GM12878 (cell line): ENCODE measurements at regions not wholly inside any gene's neighbourhood (a gene's known extent, or its start where the extent isn't known, plus 50 kb on each side); places are given as distances from the start of the nearest gene placed in this dataset.

Experiments
- ASH2L ChIP-seq: fragments of 300-600, 200-600 bp; sonication (generic); IDR thresholded peaks from 2 replicates; pipeline ENCODE4 v1.6.1; 2017; ENCODE audit warnings: low read depth, mild to moderate bottlenecking, borderline replicate concordance
- ATF7 ChIP-seq: fragments of 450-650 bp; IDR thresholded peaks from 2 replicates; pipeline ENCODE4 v1.6.1; 2016; ENCODE audit warnings: low read depth, mild to moderate bottlenecking
- CBFB ChIP-seq: IDR thresholded peaks from 2 replicates; pipeline ENCODE4 v1.6.1; 2016; ENCODE audit warnings: antibody characterized with exemption, low read depth
- ESRRA ChIP-seq: IDR thresholded peaks from 2 replicates; pipeline ENCODE4 v1.6.1; 2012; ENCODE audit warnings: mild to moderate bottlenecking, low read length, improper control_type of control experiment
- IKZF1 ChIP-seq: fragments of 450-650 bp; conservative IDR thresholded peaks from 2 replicates; pipeline ENCODE4 v1.6.1; 2017; ENCODE audit warnings: antibody characterized with exemption, mild to moderate bottlenecking
- IKZF2 ChIP-seq, 2 experiments: fragments of 450-650 bp; IDR thresholded peaks; 2 replicates each; pipeline ENCODE4 v1.6.1; 2017; ENCODE audit warnings: mild to moderate bottlenecking in 2 of 2, moderate library complexity in 2 of 2
- LARP7 ChIP-seq: fragments of 450-650 bp; IDR thresholded peaks from 2 replicates; pipeline ENCODE4 v1.6.1; 2017; ENCODE audit warnings: mild to moderate bottlenecking
- MTA3 ChIP-seq: IDR thresholded peaks from 2 replicates; pipeline ENCODE4 v1.6.1; 2012; ENCODE audit warnings: low read length, inconsistent platforms, borderline replicate concordance
- NFYA ChIP-seq: IDR thresholded peaks from 2 replicates; pipeline ENCODE4 v1.6.1; 2011; ENCODE audit warnings: low read depth, mild to moderate bottlenecking, low read length, improper control_type of control experiment, borderline replicate concordance
- PAX5 ChIP-seq: IDR thresholded peaks from 2 replicates; pipeline ENCODE4 v1.6.1; 2011; ENCODE audit warnings: low read depth, low read length, borderline replicate concordance
- PAX8 ChIP-seq: fragments of 450-650 bp; IDR thresholded peaks from 2 replicates; pipeline ENCODE4 v1.6.1; 2017; ENCODE audit warnings: mild to moderate bottlenecking, moderate library complexity
- POLR2AphosphoS2 ChIP-seq: IDR thresholded peaks from 2 replicates; pipeline ENCODE4 v1.6.1; 2011; ENCODE audit warnings: low read depth, mild to moderate bottlenecking, low read length, improper control_type of control experiment, moderate library complexity
- STAT1 ChIP-seq: fragments of 450-650 bp; conservative IDR thresholded peaks from 2 replicates; pipeline ENCODE4 v1.6.1; 2014; ENCODE audit warnings: antibody characterized with exemption, mild to moderate bottlenecking
- WRNIP1 ChIP-seq: IDR thresholded peaks from 2 replicates; pipeline ENCODE4 v1.6.1; 2011; ENCODE audit warnings: low read depth, low read length, improper control_type of control experiment, borderline replicate concordance
- YY1 ChIP-seq: IDR thresholded peaks from 2 replicates; pipeline ENCODE4 v1.6.1; 2011; ENCODE audit warnings: low read depth, mild to moderate bottlenecking, low read length
- ZNF384 ChIP-seq: IDR thresholded peaks from 2 replicates; pipeline ENCODE4 v1.6.1; 2012; ENCODE audit warnings: low read depth, mild to moderate bottlenecking, low read length, improper control_type of control experiment, borderline replicate concordance
- TF ChIP-seq, protein P1 (sequence below): IDR thresholded peaks from 2 replicates; pipeline ENCODE4 v1.6.1; 2012; ENCODE audit warnings: improper control_type of control experiment, low read depth, low read length; ENCODE audit not compliant: insufficient replicate concordance
- TF ChIP-seq, protein P2 (sequence below): fragments of 450-650 bp; IDR thresholded peaks from 2 replicates; pipeline ENCODE4 v1.6.1; 2017; ENCODE audit warnings: borderline replicate concordance
- TF ChIP-seq, protein P3 (sequence below): fragments of 450-650 bp; formaldehyde crosslinking; IDR thresholded peaks from 2 replicates; pipeline ENCODE4 v1.4.0; 2020; ENCODE audit warnings: mild to moderate bottlenecking, moderate library complexity
- TF ChIP-seq, protein P4 (sequence below): IDR thresholded peaks from 2 replicates; pipeline ENCODE4 v1.6.1; 2011; ENCODE audit warnings: borderline replicate concordance, low read depth, mild to moderate bottlenecking, moderate library complexity, low read length; ENCODE audit not compliant: insufficient read depth, poor library complexity, severe bottlenecking

DNA sequence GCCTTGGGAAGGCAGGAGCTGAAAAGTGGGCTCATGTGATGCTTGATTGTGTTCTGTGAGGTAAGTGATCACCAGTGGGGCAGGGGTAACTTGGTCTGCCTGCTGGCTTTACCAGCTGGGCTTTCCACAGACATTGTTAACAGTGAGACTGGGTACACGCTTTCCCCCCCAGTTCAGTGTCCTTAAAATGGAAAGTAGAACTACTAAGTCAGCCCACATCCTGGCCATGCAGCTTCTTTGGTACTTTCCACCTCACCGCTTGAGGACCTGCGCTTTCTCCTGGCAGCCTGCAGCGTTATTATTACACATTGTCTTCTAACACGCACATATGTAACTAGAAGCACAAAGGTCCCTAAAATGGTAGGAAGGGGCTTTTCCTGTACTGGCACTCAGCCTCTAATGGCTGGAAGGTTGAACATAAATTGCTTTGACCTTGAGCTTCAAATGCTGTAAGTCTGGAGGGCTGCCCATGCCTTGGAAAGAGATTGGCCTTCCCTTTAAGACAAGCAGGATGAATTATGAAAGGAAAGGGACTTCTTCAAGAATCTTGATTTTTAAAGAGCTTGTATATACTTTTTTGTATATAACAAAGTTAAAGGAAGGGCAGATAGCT, 216.1 kb upstream of the ROPN1 start (continued):
- TF ChIP-seq, protein P1, sequence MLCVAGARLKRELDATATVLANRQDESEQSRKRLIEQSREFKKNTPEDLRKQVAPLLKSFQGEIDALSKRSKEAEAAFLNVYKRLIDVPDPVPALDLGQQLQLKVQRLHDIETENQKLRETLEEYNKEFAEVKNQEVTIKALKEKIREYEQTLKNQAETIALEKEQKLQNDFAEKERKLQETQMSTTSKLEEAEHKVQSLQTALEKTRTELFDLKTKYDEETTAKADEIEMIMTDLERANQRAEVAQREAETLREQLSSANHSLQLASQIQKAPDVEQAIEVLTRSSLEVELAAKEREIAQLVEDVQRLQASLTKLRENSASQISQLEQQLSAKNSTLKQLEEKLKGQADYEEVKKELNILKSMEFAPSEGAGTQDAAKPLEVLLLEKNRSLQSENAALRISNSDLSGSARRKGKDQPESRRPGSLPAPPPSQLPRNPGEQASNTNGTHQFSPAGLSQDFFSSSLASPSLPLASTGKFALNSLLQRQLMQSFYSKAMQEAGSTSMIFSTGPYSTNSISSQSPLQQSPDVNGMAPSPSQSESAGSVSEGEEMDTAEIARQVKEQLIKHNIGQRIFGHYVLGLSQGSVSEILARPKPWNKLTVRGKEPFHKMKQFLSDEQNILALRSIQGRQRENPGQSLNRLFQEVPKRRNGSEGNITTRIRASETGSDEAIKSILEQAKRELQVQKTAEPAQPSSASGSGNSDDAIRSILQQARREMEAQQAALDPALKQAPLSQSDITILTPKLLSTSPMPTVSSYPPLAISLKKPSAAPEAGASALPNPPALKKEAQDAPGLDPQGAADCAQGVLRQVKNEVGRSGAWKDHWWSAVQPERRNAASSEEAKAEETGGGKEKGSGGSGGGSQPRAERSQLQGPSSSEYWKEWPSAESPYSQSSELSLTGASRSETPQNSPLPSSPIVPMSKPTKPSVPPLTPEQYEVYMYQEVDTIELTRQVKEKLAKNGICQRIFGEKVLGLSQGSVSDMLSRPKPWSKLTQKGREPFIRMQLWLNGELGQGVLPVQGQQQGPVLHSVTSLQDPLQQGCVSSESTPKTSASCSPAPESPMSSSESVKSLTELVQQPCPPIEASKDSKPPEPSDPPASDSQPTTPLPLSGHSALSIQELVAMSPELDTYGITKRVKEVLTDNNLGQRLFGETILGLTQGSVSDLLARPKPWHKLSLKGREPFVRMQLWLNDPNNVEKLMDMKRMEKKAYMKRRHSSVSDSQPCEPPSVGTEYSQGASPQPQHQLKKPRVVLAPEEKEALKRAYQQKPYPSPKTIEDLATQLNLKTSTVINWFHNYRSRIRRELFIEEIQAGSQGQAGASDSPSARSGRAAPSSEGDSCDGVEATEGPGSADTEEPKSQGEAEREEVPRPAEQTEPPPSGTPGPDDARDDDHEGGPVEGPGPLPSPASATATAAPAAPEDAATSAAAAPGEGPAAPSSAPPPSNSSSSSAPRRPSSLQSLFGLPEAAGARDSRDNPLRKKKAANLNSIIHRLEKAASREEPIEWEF, result peak; percentile 28
- TF ChIP-seq ASH2L (no peak), ATF7 (no peak), NFYA (no peak), PAX8 (no peak), YY1 (peak; percentile 85), ESRRA (peak; percentile 95; the same call in 1 of the 2 replicates), IKZF2 (IDR thresholded peaks at IDR 0.05) (peak; percentile 73 to 75; a peak in 3 of 4 replicates), LARP7 (no peak), MTA3 (no peak), ZNF384 (no peak), CBFB (no peak), WRNIP1 (no peak), STAT1 (no peak), PAX5 (peak; percentile 61; the same call in 1 of the 2 replicates), IKZF1 (peak; percentile 67), POLR2AphosphoS2 (no peak)
- TF ChIP-seq, protein P2, sequence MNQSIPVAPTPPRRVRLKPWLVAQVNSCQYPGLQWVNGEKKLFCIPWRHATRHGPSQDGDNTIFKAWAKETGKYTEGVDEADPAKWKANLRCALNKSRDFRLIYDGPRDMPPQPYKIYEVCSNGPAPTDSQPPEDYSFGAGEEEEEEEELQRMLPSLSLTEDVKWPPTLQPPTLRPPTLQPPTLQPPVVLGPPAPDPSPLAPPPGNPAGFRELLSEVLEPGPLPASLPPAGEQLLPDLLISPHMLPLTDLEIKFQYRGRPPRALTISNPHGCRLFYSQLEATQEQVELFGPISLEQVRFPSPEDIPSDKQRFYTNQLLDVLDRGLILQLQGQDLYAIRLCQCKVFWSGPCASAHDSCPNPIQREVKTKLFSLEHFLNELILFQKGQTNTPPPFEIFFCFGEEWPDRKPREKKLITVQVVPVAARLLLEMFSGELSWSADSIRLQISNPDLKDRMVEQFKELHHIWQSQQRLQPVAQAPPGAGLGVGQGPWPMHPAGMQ, result no peak
- TF ChIP-seq, protein P3, sequence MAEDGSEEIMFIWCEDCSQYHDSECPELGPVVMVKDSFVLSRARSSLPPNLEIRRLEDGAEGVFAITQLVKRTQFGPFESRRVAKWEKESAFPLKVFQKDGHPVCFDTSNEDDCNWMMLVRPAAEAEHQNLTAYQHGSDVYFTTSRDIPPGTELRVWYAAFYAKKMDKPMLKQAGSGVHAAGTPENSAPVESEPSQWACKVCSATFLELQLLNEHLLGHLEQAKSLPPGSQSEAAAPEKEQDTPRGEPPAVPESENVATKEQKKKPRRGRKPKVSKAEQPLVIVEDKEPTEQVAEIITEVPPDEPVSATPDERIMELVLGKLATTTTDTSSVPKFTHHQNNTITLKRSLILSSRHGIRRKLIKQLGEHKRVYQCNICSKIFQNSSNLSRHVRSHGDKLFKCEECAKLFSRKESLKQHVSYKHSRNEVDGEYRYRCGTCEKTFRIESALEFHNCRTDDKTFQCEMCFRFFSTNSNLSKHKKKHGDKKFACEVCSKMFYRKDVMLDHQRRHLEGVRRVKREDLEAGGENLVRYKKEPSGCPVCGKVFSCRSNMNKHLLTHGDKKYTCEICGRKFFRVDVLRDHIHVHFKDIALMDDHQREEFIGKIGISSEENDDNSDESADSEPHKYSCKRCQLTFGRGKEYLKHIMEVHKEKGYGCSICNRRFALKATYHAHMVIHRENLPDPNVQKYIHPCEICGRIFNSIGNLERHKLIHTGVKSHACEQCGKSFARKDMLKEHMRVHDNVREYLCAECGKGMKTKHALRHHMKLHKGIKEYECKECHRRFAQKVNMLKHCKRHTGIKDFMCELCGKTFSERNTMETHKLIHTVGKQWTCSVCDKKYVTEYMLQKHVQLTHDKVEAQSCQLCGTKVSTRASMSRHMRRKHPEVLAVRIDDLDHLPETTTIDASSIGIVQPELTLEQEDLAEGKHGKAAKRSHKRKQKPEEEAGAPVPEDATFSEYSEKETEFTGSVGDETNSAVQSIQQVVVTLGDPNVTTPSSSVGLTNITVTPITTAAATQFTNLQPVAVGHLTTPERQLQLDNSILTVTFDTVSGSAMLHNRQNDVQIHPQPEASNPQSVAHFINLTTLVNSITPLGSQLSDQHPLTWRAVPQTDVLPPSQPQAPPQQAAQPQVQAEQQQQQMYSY (CRISPR knock-in tag), result no peak
- TF ChIP-seq, protein P4, sequence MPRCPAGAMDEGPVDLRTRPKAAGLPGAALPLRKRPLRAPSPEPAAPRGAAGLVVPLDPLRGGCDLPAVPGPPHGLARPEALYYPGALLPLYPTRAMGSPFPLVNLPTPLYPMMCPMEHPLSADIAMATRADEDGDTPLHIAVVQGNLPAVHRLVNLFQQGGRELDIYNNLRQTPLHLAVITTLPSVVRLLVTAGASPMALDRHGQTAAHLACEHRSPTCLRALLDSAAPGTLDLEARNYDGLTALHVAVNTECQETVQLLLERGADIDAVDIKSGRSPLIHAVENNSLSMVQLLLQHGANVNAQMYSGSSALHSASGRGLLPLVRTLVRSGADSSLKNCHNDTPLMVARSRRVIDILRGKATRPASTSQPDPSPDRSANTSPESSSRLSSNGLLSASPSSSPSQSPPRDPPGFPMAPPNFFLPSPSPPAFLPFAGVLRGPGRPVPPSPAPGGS, result no peak
